ENCODE measurements at regions not wholly inside any gene's neighbourhood (a gene's known extent, or its start where the extent isn't known, plus 50 kb on each side); places are given as distances from the start of the nearest gene placed in this dataset.

- Histone ChIP-seq H3K9ac (ENCODE audit: low read length) (no peak overlapping the region), H3K27ac (ENCODE audit: low read length) (no peak overlapping the region), H4K20me1 (ENCODE audit: insufficient read depth) (no peaks in the 10 kb centered on the region), H3K9me3 (ENCODE audit: low read length) (no peaks in the 10 kb centered on the region), H2AFZ (ENCODE audit: low read depth, low read length) (no peak overlapping the region), H3K79me2 (replicated peaks; ENCODE audit: insufficient read depth, low read length) (no peaks in the 10 kb centered on the region), H3F3A (ENCODE audit: insufficient read depth, low read length, poor library complexity, severe bottlenecking) (no peaks in the 10 kb centered on the region), H3K4me3 (ENCODE audit: low read length) (no peak overlapping the region), H3K9me2 (ENCODE audit: insufficient read depth, low read length) (no peaks in the 10 kb centered on the region), H3K27me3 (ENCODE audit: insufficient read depth, low read depth, low read length) (no peaks in the 10 kb centered on the region), H3K36me3 (ENCODE audit: insufficient read depth, low read length) (no peaks in the 10 kb centered on the region), H3K4me2 (ENCODE audit: low read length) (no peak overlapping the region)
- TF ChIP-seq CTCF (IDR thresholded peaks at IDR 0.05; ENCODE audit: poor library complexity, severe bottlenecking) (no peak), POLR2AphosphoS5 (IDR thresholded peaks at IDR 0.05) (no peak), EZH2 (IDR thresholded peaks at IDR 0.05; ENCODE audit: borderline replicate concordance, insufficient read depth, low read length, poor library complexity, severe bottlenecking) (no peak), MXI1 (conservative IDR thresholded peaks at IDR 0.05; ENCODE audit: poor library complexity, severe bottlenecking) (no peak), EP300 (conservative IDR thresholded peaks at IDR 0.05; ENCODE audit: poor library complexity, severe bottlenecking) (no peak), RAD21 (conservative IDR thresholded peaks at IDR 0.05) (no peak), TAF1 (IDR thresholded peaks at IDR 0.05; ENCODE audit: low read depth) (no peak), SMC3 (conservative IDR thresholded peaks at IDR 0.05; ENCODE audit: poor library complexity) (no peak)
- TF ChIP-seq, protein P1, sequence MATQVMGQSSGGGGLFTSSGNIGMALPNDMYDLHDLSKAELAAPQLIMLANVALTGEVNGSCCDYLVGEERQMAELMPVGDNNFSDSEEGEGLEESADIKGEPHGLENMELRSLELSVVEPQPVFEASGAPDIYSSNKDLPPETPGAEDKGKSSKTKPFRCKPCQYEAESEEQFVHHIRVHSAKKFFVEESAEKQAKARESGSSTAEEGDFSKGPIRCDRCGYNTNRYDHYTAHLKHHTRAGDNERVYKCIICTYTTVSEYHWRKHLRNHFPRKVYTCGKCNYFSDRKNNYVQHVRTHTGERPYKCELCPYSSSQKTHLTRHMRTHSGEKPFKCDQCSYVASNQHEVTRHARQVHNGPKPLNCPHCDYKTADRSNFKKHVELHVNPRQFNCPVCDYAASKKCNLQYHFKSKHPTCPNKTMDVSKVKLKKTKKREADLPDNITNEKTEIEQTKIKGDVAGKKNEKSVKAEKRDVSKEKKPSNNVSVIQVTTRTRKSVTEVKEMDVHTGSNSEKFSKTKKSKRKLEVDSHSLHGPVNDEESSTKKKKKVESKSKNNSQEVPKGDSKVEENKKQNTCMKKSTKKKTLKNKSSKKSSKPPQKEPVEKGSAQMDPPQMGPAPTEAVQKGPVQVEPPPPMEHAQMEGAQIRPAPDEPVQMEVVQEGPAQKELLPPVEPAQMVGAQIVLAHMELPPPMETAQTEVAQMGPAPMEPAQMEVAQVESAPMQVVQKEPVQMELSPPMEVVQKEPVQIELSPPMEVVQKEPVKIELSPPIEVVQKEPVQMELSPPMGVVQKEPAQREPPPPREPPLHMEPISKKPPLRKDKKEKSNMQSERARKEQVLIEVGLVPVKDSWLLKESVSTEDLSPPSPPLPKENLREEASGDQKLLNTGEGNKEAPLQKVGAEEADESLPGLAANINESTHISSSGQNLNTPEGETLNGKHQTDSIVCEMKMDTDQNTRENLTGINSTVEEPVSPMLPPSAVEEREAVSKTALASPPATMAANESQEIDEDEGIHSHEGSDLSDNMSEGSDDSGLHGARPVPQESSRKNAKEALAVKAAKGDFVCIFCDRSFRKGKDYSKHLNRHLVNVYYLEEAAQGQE (IDR thresholded peaks at IDR 0.05; ENCODE audit: borderline replicate concordance), result no peak
These were observed 369.7 kb downstream of the EPHA4 start for GRCh38 chr2:221202431-221202830.

- TF ChIP-seq EZH2 (IDR thresholded peaks at IDR 0.05; ENCODE audit: borderline replicate concordance, insufficient read depth, low read length, poor library complexity, severe bottlenecking) (no peak), MXI1 (conservative IDR thresholded peaks at IDR 0.05; ENCODE audit: poor library complexity, severe bottlenecking) (no peak), EP300 (conservative IDR thresholded peaks at IDR 0.05; ENCODE audit: poor library complexity, severe bottlenecking) (no peak), TAF1 (IDR thresholded peaks at IDR 0.05; ENCODE audit: low read depth) (no peak), CTCF (IDR thresholded peaks at IDR 0.05; ENCODE audit: poor library complexity, severe bottlenecking) (no peak)
- TF ChIP-seq, protein P1 (IDR thresholded peaks at IDR 0.05; ENCODE audit: borderline replicate concordance), result no peak
- no peaks in the 10 kb centered on the region for H4K20me1 ChIP-seq (ENCODE audit: insufficient read depth)
- H3K9ac ChIP-seq (ENCODE audit: low read length), result no peak overlapping the region
- H3K9me3 ChIP-seq (ENCODE audit: low read length), result no peaks in the 10 kb centered on the region
- no peak overlapping the region for H2AFZ ChIP-seq (ENCODE audit: low read depth, low read length)
- H3K27ac ChIP-seq (ENCODE audit: low read length), result no peak overlapping the region
- no peaks in the 10 kb centered on the region for H3K36me3 ChIP-seq (ENCODE audit: insufficient read depth, low read length)
- H3K27me3 ChIP-seq (ENCODE audit: insufficient read depth, low read depth, low read length), result no peaks in the 10 kb centered on the region
- no peak overlapping the region for H3K4me2 ChIP-seq (ENCODE audit: low read length)
- H3K79me2 ChIP-seq (replicated peaks; ENCODE audit: insufficient read depth, low read length), result no peaks in the 10 kb centered on the region
- H3K9me2 ChIP-seq (ENCODE audit: insufficient read depth, low read length), result no peaks in the 10 kb centered on the region
- H3K4me3 ChIP-seq (ENCODE audit: low read length), result no peak overlapping the region
- H3F3A ChIP-seq (ENCODE audit: insufficient read depth, low read length, poor library complexity, severe bottlenecking), result no peaks in the 10 kb centered on the region
These were observed 369.0 kb downstream of the EPHA4 start for GRCh38 chr2:221203125-221203524.
